Renal cortex interstitium (tissue), 11 donors: ENCODE measurements at regions not wholly inside any gene's neighbourhood (a gene's known extent, or its start where the extent isn't known, plus 50 kb on each side); places are given as distances from the start of the nearest gene placed in this dataset.

Experiments
- DNase-seq, 11 donors: peaks; one replicate each; pipeline ENCODE4 v3.0.0-alpha.2; 2013; ENCODE audit warnings: low read depth in 9 of 11, low spot score in 4 of 11; ENCODE audit errors: extremely low read depth in 1 of 11

DNA sequence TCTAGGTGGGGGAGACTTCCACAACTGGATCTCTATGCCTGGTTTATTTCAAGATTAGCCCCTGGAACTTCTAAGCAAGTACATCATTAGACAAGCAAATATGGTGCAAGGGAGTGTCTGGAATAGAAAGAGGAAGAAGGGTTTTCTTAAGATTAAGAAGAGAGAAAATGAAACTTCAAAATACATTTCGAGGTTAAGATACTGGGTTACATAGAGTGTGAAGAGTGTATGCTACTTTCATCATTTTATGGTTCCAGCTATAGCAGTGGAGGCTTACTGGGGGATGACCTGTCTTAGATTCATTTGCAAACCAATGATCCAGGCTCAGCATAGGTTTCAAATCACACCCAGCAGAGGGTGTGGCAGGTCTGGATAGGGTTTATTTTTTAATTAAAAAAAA, 144.4 kb upstream of the GATB start:
- no peak for DNase-seq

DNA sequence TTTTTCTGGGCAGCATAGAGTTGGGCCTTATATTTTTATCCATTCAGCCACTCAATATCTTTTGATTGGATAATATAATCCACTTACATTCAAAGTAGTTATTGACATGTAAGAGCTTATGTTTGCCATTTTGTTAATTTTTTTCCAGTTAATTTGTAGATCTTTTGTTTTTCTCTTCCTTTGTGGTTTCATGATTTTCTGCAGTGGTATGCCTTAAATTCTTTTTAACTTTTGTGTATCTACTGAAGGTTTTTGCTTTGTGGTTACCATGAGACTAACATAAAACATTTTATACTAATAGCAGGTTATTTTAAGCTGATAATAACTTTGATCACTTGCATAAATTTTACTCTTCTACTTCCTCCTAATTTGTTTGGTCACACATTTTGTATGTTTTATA, 140.8 kb upstream of the GATB start:
- DNase-seq, result no peak

DNA sequence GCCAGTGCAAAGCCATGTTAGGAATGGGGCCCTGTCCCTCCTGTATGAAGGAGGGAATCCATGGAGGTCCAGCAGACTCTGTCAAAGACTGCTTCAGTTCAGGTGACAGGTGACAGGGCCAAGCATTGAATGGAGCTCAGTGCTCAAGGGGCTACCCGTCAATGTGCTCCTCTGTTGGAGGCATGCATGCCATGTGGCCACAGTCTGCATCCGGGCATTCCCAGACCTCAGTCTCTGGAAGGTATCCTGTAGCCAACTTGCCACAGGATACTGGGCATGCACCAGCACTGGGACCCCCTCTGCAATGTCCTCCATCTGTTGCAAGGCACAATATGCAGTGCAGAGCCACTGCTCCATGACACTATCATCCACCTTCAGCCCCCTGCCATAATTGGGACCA, 136.1 kb upstream of the GATB start:
- no peak for DNase-seq

DNA sequence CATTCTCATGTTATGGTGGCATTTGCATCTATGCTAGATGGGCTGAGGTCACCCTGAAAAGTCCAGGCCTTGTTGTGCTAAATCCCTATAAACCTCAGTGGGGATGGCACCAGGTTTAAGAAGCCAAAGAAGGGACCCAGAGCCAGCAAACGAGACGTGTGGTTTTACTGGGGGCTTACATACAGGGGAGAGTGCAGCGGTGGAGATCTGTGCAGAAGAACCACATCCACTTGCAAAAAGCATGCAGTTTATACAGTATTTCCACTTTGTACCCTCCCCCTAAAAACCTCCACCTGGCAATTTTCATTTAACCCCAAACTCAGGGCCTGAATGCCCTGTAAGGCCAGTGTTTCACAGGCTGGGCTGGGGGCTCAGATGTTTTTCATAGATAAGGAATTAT, 134.9 kb upstream of the GATB start:
- DNase-seq, result no peak

DNA sequence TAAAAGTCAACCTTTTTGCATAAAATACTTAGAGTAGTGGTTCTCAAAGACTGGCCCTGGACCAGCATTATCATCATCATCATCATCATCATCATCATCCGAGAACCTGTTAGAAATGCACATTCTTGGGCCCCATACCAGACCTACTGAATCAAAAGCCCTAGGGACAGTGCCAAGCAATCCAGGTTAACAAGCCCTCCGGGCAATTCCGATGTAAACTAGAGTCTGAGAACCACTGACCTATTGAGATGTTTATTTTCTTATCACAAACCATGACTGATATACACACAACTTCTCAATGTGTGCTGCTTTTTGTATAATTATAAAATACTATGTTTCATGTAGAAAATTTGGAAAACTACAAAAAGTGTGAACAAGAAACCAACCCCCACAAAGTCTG, 133.4 kb upstream of the GATB start:
- DNase-seq, result no peak

DNA sequence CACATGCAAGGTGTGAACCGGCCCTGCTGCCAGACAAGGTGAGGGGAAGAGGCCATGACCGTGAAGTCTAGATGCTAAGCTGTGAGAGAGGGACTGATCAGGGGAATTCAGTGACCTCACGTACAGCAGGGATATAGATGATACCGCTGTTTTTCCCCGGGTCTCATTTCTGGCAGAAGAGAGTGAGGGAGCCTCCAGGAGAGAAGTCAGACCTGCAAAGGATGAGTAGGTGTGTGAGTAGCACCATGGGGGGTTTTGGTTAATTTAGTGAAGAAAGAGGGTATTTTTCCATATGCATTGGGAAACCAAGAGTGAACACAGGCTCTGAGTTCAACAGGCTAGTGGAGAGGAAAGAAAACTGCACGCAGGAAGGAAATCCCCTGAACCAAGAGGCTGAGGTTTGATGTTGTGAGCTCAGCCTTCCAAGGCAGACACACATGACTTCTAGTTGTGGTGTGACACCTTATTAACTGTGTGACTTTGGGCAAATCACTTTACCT, 127.6 kb upstream of the GATB start:
- no peak for DNase-seq

DNA sequence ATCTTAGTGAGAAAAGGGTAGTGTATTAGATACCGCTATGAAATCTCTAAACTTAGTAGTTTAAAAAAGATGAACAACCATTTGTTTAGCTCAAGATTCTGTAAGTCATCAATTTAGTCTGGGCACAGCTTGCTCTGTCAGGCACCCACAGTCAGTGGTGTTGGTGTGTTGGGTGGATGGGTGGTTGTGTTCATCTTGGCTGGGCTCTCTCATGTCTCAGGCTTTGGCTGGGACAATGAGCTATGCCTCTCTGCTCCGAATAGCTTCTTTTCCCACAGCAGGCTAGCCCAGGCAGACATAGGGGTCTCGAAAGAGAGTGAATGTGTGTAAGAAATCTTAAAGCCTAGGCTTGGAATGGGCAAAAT, 127.0 kb upstream of the GATB start:
- DNase-seq, result no peak

DNA sequence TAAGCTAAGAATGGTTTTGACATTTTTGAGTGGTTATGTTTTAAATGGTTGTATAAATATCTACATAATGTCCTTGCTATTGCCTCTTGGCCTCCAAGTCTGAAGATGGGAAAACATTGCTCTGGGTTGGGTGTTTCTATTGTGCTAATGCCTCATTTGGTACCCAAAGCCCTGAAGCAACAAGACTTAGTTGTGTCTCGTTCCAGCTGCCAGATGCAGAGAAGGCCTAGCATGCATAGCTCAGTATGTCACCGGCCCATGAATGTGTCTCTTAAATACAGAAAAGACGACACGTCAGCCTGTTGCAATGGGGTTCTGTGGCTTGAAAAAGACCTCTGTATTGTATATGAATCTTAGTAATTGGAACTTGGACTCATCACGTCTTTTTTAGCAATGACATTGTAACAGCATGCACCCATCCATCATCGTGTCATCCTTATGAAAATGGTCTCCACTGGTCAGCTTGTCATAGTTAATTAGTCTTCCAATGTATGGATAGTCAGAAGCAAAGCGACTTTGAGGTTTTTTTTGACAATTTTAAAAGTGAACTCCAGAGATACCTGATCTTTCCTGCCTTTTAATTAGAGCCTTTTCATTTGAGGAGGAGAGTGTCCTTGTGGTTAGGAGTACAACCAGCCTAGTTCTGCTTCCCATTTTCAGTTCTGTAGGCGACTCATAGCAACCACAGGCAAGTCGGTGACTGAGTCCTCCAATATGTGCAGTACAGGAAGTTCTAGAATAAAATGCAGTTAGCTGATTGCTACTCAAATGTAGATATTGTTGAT, 126.4 kb upstream of the GATB start:
- no peak for DNase-seq

DNA sequence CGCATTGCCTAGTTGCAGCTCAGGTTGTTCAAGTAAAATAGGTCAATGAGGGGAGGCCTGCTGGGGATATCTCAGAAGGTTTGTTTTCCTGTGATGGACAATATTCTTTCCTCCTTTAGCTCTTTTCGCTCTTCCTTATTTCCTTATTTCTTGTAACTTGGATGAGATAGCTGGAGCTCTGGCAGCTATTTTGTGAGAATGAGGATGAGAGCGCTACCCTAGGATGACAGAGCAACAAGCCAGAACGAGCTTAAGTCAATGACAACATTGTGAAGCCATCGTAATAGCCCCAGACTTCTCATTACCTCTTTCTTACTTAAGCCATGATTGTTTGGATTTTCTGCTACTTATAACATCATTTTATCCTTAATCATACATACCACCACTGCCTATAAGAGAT, 124.3 kb upstream of the GATB start:
- no peak for DNase-seq

DNA sequence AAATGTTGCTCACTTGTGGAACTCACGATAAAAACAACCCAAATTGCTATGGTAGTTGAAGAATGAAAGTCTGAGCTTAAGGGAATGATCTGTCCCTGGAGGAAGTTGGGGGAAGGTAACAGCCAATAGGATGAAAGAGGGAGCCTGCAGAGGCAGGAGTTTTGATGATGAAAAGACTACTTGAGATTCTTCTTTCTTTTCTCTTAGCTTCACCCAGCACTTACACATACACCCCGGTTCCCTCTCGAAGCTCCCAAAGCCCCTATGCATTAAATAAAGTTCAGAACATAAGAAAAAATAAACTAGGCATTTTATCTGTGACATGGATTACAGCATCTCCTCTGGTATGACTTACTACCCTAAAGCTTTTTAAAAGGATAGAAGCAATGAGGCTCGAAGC, 122.9 kb upstream of the GATB start:
- DNase-seq, result no peak

DNA sequence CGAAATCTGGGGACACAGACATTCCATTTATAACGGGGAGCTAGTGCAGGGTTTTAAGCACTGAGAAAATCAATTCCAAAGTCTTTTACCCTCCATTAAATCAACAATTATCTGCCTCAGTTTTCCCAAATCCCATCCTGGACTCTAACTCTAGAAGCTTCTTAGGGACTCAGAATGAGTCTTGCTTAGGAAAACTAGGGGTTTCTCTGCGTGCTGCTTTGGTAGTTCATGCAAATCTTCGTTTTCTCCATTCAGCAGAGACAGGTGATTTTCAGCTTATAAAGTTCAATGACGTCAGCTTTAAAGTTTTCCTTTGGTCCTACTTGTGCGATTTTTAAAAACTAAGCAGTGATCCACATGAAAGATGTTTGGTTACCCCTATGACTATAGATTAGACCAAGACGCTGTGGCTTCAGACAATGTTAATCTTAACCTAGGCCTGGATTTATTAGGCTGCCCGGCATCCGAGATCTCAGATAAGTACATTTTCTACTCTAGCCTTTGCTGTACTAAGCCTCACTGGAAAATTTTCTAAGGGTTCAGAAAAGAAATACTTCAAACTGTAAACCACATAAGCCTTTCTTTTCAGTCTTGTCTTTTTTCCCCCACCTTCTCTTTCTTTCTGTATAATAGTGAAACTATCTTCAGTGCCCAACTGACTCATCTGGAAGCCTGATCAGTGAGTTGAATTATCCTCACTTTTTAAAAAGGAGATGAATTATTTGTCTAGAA, 121.4 kb upstream of the GATB start:
- DNase-seq, result no peak

DNA sequence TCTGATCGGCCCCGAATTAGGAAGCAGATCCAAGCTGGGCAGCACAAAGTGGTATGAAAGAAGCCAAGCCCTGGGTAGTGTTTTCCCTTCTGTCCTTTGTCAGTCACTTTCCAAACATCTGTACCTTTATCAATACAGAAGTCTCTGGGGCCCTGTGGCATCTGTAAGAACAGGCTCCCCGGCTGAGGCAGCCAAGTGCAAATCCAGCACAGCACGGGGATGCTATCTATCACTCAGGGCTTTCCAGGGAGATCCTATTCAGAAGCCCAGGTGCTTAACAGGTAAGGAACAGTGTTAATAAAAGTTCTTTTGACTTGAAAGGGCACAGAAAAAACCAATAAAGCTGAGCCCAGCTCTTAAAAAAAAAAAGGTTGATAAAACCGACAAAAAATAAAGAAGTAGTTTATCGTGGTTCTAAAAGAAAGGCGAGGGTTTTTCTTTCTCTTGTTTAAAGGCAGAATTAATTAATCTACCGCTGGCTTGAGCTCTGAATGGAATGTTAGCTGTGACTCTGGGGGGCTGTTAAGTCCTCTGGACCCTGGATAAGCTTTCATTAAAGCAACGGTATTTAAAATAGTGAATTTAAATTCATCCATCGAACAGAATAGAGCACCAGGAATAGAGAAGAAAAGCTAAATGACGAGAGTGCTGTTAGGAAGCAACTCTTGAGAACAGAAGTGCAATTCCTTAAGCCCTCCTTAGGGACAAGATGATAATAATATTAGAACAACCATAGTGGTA, 119.1 kb upstream of the GATB start:
- no peak for DNase-seq

DNA sequence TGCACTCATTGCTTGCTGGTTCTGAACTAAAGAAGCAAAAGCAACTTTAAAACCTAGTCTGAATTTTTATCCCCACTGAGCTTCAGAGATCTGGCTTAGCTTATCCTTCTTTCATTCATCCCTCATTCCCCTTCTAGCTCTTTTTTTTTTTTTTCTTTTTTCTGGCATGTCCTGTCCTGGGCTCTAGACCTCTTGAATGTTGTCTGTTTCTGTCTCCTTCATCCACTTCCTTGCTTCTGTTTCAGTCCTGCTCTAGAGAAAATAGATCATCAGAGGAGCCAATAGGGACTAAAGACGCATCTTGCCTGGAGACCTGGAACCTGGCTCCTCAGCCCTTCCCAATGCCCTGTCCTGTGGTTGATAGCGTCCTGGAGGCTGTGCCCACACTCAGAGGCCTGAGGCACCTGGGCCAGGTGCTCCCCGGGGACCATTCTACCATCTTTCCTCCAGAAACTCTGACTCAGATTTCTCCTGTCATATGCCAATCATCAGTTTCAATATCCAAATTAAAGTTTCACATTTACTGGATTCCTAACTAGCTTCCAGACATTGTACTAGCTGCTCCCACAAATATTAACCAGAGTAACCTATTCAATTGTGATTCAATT, 115.7 kb upstream of the GATB start:
- DNase-seq, result no peak

DNA sequence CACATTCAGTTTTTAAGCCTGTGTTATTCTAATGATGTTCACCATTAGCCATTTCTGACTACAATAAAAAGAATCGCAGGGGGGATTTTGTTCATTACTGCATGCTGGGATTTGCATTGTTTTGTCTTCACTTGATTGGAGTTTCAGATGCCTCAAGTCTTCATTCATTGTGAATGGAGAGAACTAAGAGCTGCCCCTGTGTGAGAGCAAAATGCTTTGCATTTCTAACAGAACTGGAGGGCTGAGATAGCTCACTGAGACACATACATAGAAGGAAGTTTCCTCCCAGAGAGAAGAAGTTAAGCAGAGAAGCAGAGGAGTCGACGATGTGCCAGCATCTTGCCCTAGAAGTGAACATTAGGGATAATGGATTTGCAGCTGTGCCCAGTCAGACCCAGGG, 113.5 kb upstream of the GATB start:
- no peak for DNase-seq

DNA sequence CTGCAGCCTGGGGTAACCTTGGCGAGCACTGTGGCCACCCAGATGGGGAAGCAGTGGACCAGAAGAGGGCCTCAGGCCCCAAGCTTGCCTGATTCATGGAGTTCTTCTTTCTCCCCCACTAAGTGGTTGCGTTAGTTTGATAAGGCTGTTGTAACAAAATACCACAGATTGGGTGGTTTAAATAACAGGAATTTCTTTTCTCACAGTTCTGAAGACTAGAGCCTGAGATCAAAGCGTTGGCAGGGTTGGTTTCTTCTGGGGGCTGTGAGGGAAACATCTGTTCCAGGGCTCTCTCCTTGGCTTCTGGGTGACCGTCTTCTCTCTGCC, 105.7 kb upstream of the GATB start:
- DNase-seq, result no peak

DNA sequence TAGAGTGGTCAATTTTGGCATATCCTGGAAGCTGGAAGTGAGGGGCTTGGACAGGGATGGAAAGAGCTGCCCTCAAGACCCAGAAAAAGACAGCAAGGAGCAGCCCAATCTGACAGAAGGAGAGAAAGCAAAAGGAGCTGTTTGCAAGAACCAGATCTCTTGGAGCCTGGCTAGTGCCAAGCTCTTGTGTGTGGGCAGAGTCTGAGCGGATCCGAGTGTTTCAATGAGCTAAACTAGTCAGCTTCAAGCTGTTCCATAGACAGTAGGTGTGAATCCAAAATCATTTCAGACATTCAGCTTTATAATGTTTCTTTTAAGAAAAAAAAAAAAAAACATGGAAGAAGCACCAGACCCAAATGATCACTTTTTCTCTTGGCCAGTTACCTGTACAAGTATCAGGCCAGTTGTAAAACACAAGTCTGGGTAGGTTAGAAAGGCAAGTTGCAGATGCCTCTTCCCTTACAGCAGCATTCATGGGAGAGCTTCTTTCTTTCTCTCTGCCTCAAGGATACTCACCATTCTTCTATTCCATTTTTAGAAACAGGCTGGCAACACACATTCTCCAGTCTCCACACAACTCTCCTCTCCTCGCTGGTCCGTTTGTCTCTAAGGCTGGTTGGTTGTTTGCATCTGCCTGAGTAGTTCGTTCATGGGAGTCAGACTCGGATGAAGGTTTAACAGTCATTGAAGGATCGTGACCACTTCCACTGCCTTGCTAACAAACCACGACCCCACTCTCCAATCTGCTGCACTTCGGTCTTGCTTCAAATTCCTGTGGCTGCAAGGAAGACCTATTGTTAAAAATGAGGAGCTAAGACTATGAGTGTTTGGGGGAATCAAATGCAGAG, 105.2 kb upstream of the GATB start:
- no peak for DNase-seq

DNA sequence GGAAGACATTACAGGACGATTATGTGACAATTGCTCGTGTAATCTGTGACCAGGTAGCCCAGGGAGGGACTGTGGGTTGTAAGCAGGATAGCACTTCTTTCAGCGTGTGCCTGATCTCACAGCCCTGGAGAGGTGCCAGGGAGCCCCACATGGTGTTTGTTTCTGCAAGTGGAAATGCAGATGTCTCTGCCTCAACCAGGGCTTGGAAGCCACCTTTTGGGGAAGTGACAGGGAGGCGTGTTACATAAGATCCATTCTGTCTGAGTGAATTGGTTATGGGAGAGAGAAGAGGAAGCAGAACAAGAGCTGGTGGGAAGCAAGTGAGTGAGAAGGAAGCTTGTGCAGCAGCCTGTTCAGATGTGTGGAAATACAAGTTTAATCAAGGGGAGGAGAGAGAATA, 104.5 kb upstream of the GATB start:
- DNase-seq, result no peak

DNA sequence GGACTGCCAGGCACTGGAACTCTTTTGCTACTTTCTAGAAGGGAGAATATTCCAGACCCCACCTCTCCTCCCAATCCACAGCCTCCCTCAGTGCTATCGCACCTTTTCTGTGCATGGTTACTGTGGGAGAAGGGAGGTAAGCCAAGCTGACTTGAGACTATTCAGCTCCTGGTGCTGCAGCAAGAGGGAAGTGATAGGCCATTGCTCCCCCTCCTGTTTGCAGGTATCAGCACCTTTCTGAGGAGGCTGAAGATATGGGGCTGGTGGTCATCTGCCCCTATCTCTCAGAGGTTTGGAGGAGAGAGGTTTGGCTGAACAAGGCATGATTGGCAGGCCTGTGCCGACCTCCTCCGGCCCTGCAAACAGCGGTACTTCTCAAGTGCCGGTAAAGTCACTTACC, 103.3 kb upstream of the GATB start:
- DNase-seq, result no peak

DNA sequence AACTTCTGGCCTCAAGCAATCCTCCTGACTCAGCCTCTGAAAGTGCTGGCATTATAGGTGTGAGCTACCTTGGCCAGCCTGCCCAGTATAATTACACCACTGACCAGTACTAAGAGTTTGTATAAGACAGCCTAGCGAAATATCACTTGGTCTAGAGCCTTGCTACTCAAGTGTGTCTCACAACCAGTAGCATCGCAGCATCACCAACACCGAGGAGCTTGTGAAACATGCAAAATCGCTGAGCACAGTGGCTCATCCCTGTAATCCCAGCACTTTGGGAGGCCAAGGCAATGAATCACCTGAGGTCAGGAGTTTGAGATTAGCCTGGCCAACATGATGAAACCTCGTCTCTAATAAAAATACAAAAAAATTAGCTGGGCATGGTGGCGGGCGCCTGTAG, 102.0 kb upstream of the GATB start:
- DNase-seq, result no peak
